Stomach smooth muscle (tissue), 2 donors: ENCODE measurements at regions not wholly inside any gene's neighbourhood (a gene's known extent, or its start where the extent isn't known, plus 50 kb on each side); places are given as distances from the start of the nearest gene placed in this dataset.

Experiments
- H3K27ac ChIP-seq: one replicate; pipeline ENCODE4 v1.7.0; 2013; ENCODE audit warnings: mild to moderate bottlenecking, low read length, inconsistent platforms
- H3K27me3 ChIP-seq, 2 donors: one replicate each; pipeline ENCODE4 v1.7.0; 2013; ENCODE audit warnings: low read length in 2 of 2; ENCODE audit not compliant: insufficient read depth in 2 of 2, control insufficient read depth in 1 of 2
- H3K36me3 ChIP-seq, 2 donors: one replicate each; pipeline ENCODE4 v1.7.0; 2013; ENCODE audit warnings: low read length in 2 of 2; ENCODE audit not compliant: control insufficient read depth in 2 of 2, insufficient read depth in 2 of 2
- H3K4me1 ChIP-seq: one replicate; pipeline ENCODE4 v1.7.0; 2013; ENCODE audit warnings: low read length; ENCODE audit not compliant: control insufficient read depth, insufficient read depth
- H3K4me3 ChIP-seq, 2 donors: one replicate each; pipeline ENCODE4 v1.7.0; 2013; ENCODE audit warnings: low read length in 2 of 2
- H3K9ac ChIP-seq, 2 donors: one replicate each; pipeline ENCODE4 v1.7.0; 2013; ENCODE audit warnings: low read length in 2 of 2, mild to moderate bottlenecking in 1 of 2
- H3K9me3 ChIP-seq, 2 donors: one replicate each; pipeline ENCODE4 v1.7.0; 2013; ENCODE audit warnings: low read length in 2 of 2; ENCODE audit not compliant: control insufficient read depth in 2 of 2
- donor health status: healthy.
- donor health status: Pancreatic carcinoma.

- Histone ChIP-seq H3K27ac (no peak overlapping the region), H3K4me1 (no peaks in the 10 kb centered on the region), H3K27me3 (no peaks in the 10 kb centered on the region), H3K9ac (no peak overlapping the region), H3K9me3 (no peaks in the 10 kb centered on the region), H3K4me3 (no peak overlapping the region), H3K36me3 (no peaks in the 10 kb centered on the region)
These were observed 388.8 kb upstream of the EPHA5 start for GRCh38 chr4:66059136-66059535.

- no peak overlapping the region for H3K27ac ChIP-seq
- H3K36me3 ChIP-seq: no peaks in the 10 kb centered on the region
- H3K4me3 ChIP-seq: no peak overlapping the region
- no peaks in the 10 kb centered on the region for H3K9me3 ChIP-seq
- no peak overlapping the region for H3K9ac ChIP-seq
- H3K4me1 ChIP-seq: no peaks in the 10 kb centered on the region
- H3K27me3 ChIP-seq: no peaks in the 10 kb centered on the region
These were observed 385.7 kb upstream of the EPHA5 start for GRCh38 chr4:66055999-66056398.

GRCh38 chr4:66052426-66052825 lies 382.1 kb upstream of the EPHA5 start:
- H3K9ac ChIP-seq: no peak overlapping the region
- H3K36me3 ChIP-seq: no peaks in the 10 kb centered on the region
- H3K27me3 ChIP-seq: no peaks in the 10 kb centered on the region
- H3K4me3 ChIP-seq: no peak overlapping the region
- H3K9me3 ChIP-seq: no peaks in the 10 kb centered on the region
- H3K27ac ChIP-seq: no peak overlapping the region
- no peaks in the 10 kb centered on the region for H3K4me1 ChIP-seq

- Histone ChIP-seq H3K27ac (no peak overlapping the region), H3K4me1 (no peaks in the 10 kb centered on the region), H3K9ac (no peak overlapping the region)
These were observed 378.6 kb upstream of the EPHA5 start for GRCh38 chr4:66048861-66049260.

GRCh38 chr4:66045913-66046312 lies 375.6 kb upstream of the EPHA5 start:
- Histone ChIP-seq H3K9me3 (no peaks in the 10 kb centered on the region), H3K36me3 (no peaks in the 10 kb centered on the region), H3K27ac (no peak overlapping the region), H3K9ac (no peak overlapping the region), H3K27me3 (no peaks in the 10 kb centered on the region), H3K4me1 (no peaks in the 10 kb centered on the region), H3K4me3 (no peak overlapping the region)

More at GRCh38 chr4:66048861-66049260, 378.6 kb upstream of the EPHA5 start:
- no peaks in the 10 kb centered on the region for H3K27me3 ChIP-seq
- no peaks in the 10 kb centered on the region for H3K36me3 ChIP-seq
- H3K9me3 ChIP-seq: no peaks in the 10 kb centered on the region
- no peak overlapping the region for H3K4me3 ChIP-seq

GRCh38 chr4:66035701-66036100 lies 365.4 kb upstream of the EPHA5 start:
- H3K4me3 ChIP-seq: no peak overlapping the region
- H3K9ac ChIP-seq: no peak overlapping the region
- no peaks in the 10 kb centered on the region for H3K27me3 ChIP-seq

GRCh38 chr4:66034671-66035070 lies 364.4 kb upstream of the EPHA5 start:
- H3K36me3 ChIP-seq: no peaks in the 10 kb centered on the region
- no peak overlapping the region for H3K9ac ChIP-seq
- H3K27me3 ChIP-seq: no peaks in the 10 kb centered on the region

More at GRCh38 chr4:66035701-66036100, 365.4 kb upstream of the EPHA5 start:
- no peaks in the 10 kb centered on the region for H3K4me1 ChIP-seq
- H3K27ac ChIP-seq: no peak overlapping the region
- H3K36me3 ChIP-seq: no peaks in the 10 kb centered on the region
- no peaks in the 10 kb centered on the region for H3K9me3 ChIP-seq

GRCh38 chr4:66034262-66034661 lies 364.0 kb upstream of the EPHA5 start:
- Histone ChIP-seq H3K4me3 (no peak overlapping the region), H3K4me1 (no peaks in the 10 kb centered on the region), H3K27ac (no peak overlapping the region), H3K9ac (no peak overlapping the region), H3K27me3 (no peaks in the 10 kb centered on the region), H3K36me3 (no peaks in the 10 kb centered on the region), H3K9me3 (no peaks in the 10 kb centered on the region)

More at GRCh38 chr4:66034671-66035070, 364.4 kb upstream of the EPHA5 start:
- H3K9me3 ChIP-seq: no peaks in the 10 kb centered on the region
- no peak overlapping the region for H3K27ac ChIP-seq
- H3K4me1 ChIP-seq: no peaks in the 10 kb centered on the region
- no peak overlapping the region for H3K4me3 ChIP-seq

- no peak overlapping the region for H3K9ac ChIP-seq
- H3K9me3 ChIP-seq: no peaks in the 10 kb centered on the region
- H3K36me3 ChIP-seq: no peaks in the 10 kb centered on the region
- H3K4me1 ChIP-seq: no peaks in the 10 kb centered on the region
- no peaks in the 10 kb centered on the region for H3K27me3 ChIP-seq
- H3K4me3 ChIP-seq: no peak overlapping the region
- H3K27ac ChIP-seq: no peak overlapping the region
These were observed 362.3 kb upstream of the EPHA5 start for GRCh38 chr4:66032571-66032970.

- Histone ChIP-seq H3K9me3 (no peaks in the 10 kb centered on the region), H3K4me1 (no peaks in the 10 kb centered on the region), H3K4me3 (no peak overlapping the region)
These were observed 358.4 kb upstream of the EPHA5 start for GRCh38 chr4:66028668-66029067.

GRCh38 chr4:66023061-66023460 lies 352.8 kb upstream of the EPHA5 start:
- Histone ChIP-seq H3K9me3 (no peaks in the 10 kb centered on the region), H3K9ac (no peak overlapping the region), H3K27ac (no peak overlapping the region), H3K27me3 (no peaks in the 10 kb centered on the region), H3K4me1 (no peaks in the 10 kb centered on the region), H3K4me3 (no peak overlapping the region), H3K36me3 (no peaks in the 10 kb centered on the region)

More at GRCh38 chr4:66028668-66029067, 358.4 kb upstream of the EPHA5 start:
- Histone ChIP-seq H3K36me3 (no peaks in the 10 kb centered on the region), H3K27ac (no peak overlapping the region), H3K9ac (no peak overlapping the region), H3K27me3 (no peaks in the 10 kb centered on the region)
